T47D (cell line): ENCODE measurements at regions not wholly inside any gene's neighbourhood (a gene's known extent, or its start where the extent isn't known, plus 50 kb on each side); places are given as distances from the start of the nearest gene placed in this dataset.
A peak's percentile ranks its signal among the peaks of the same experiment; 100 is the strongest.

Experiments
- DNase-seq, 2 experiments: peaks; one replicate each; pipeline versions ENCODE4 v3.0.0 to v3.0.0-alpha.2; 2011 to 2012; ENCODE audit warnings: low read depth in 1 of 2, low spot score in 1 of 2
- JUND ChIP-seq: IDR thresholded peaks from 2 replicates; pipeline ENCODE4 v1.6.1; 2012; ENCODE audit warnings: low read depth
- in situ Hi-C: cut with HindIII; loops from 2 replicates; pipeline ENCODE4 v1.10.0; 2016; ENCODE audit warnings: low sequenced_read_pairs, low pct_unique_long_range_greater_than_20kb

GRCh38 chr9:30944741-30945280 is 1439.6 kb upstream of the ACO1 start:
- in situ Hi-C loops, result no loop called here
- TF ChIP-seq JUND, result no peak
- DNase-seq, result no peak

GRCh38 chr9:30964332-30964731 is 1420.1 kb upstream of the ACO1 start:
- DNase-seq, result no peak
- no peak for TF ChIP-seq JUND
- in situ Hi-C loops, result no loop called here

GRCh38 chr9:30967476-30967875 is 1417.0 kb upstream of the ACO1 start:
- no peak for TF ChIP-seq JUND
- peak in 1 of 2 experiments; percentile 42 for DNase-seq
- in situ Hi-C loops, result no loop called here

GRCh38 chr9:30970186-30970585 is 1414.3 kb upstream of the ACO1 start:
- in situ Hi-C loops, result no loop called here
- TF ChIP-seq JUND, result no peak
- no peak for DNase-seq

GRCh38 chr9:30970812-30971211 is 1413.6 kb upstream of the ACO1 start:
- in situ Hi-C loops, result no loop called here
- DNase-seq, result no peak
- no peak for TF ChIP-seq JUND

- TF ChIP-seq JUND, result no peak
- in situ Hi-C loops, result no loop called here
- no peak for DNase-seq
Measured at GRCh38 chr9:30972654-30973053, 1411.8 kb upstream of the ACO1 start.

GRCh38 chr9:30977965-30978364 is 1406.5 kb upstream of the ACO1 start:
- TF ChIP-seq JUND, result no peak
- DNase-seq, result no peak
- in situ Hi-C loops, result no loop called here

- in situ Hi-C loops, result no loop called here
- no peak for DNase-seq
- TF ChIP-seq JUND, result no peak
Measured at GRCh38 chr9:30982301-30982700, 1402.1 kb upstream of the ACO1 start.

- no peak for TF ChIP-seq JUND
- in situ Hi-C loops, result no loop called here
- peak in 1 of 2 experiments; percentile 15 for DNase-seq
Measured at GRCh38 chr9:30995956-30996738, 1388.3 kb upstream of the ACO1 start.

GRCh38 chr9:30996761-30997160 is 1387.7 kb upstream of the ACO1 start:
- DNase-seq, result no peak
- in situ Hi-C loops, result no loop called here
- TF ChIP-seq JUND, result no peak

- in situ Hi-C loops, result no loop called here
- no peak for TF ChIP-seq JUND
- no peak for DNase-seq
Measured at GRCh38 chr9:30997291-30997690, 1387.2 kb upstream of the ACO1 start.

- DNase-seq, result no peak
- TF ChIP-seq JUND, result no peak
- in situ Hi-C loops, result no loop called here
Measured at GRCh38 chr9:31005086-31005665, 1379.3 kb upstream of the ACO1 start.

- peak in 1 of 2 experiments; percentile 48 for DNase-seq
- no peak for TF ChIP-seq JUND
- in situ Hi-C loops, result no loop called here
Measured at GRCh38 chr9:31013371-31013770, 1371.1 kb upstream of the ACO1 start.
